HEK293T (cell line): ENCODE measurements at regions not wholly inside any gene's neighbourhood (a gene's known extent, or its start where the extent isn't known, plus 50 kb on each side); places are given as distances from the start of the nearest gene placed in this dataset.

ENCODE experiments used
- ARNT ChIP-seq: fragments of 450-650 bp; IDR thresholded peaks from 2 replicates; pipeline ENCODE4 v1.6.1; 2017; ENCODE audit warnings: mild to moderate bottlenecking
- BHLHE40 ChIP-seq: fragments of 450-650 bp; IDR thresholded peaks from 2 replicates; pipeline ENCODE4 v1.6.1; 2016; ENCODE audit warnings: mild to moderate bottlenecking, moderate library complexity, borderline replicate concordance
- CTBP1 ChIP-seq: fragments of 450-650 bp; IDR thresholded peaks from 2 replicates; pipeline ENCODE4 v1.6.1; 2016; ENCODE audit warnings: borderline replicate concordance
- ELF4 ChIP-seq: fragments of 450-650 bp; IDR thresholded peaks from 2 replicates; pipeline ENCODE4 v1.6.1; 2017; ENCODE audit warnings: antibody characterized with exemption
- FOXA1 ChIP-seq: fragments of 450-650 bp; IDR thresholded peaks from 2 replicates; pipeline ENCODE4 v1.6.1; 2016; ENCODE audit warnings: mild to moderate bottlenecking
- FOXK2 ChIP-seq: fragments of 450-650 bp; IDR thresholded peaks from 2 replicates; pipeline ENCODE4 v1.6.1; 2016; ENCODE audit warnings: mild to moderate bottlenecking
- FOXM1 ChIP-seq: fragments of 450-650 bp; IDR thresholded peaks from 2 replicates; pipeline ENCODE4 v1.6.1; 2017; ENCODE audit warnings: mild to moderate bottlenecking, borderline replicate concordance
- L3MBTL2 ChIP-seq: fragments of 450-650 bp; conservative IDR thresholded peaks from 2 replicates; pipeline ENCODE4 v1.6.1; 2016; ENCODE audit warnings: mild to moderate bottlenecking
- LEF1 ChIP-seq: fragments of 450-650 bp; IDR thresholded peaks from 2 replicates; pipeline ENCODE4 v1.6.1; 2017; ENCODE audit warnings: mild to moderate bottlenecking, borderline replicate concordance
- NFRKB ChIP-seq: fragments of 450-650 bp; IDR thresholded peaks from 2 replicates; pipeline ENCODE4 v1.6.1; 2016; ENCODE audit warnings: mild to moderate bottlenecking, moderate library complexity
- SP1 ChIP-seq: fragments of 450-650 bp; IDR thresholded peaks from 2 replicates; pipeline ENCODE4 v1.6.1; 2017
- SUZ12 ChIP-seq: fragments of 450-650 bp; IDR thresholded peaks from 2 replicates; pipeline ENCODE4 v1.6.1; 2016; ENCODE audit warnings: mild to moderate bottlenecking
- TARDBP ChIP-seq: fragments of 450-650 bp; IDR thresholded peaks from 2 replicates; pipeline ENCODE4 v1.6.1; 2016
- ZNF384 ChIP-seq: fragments of 450-650 bp; IDR thresholded peaks from 2 replicates; pipeline ENCODE4 v1.6.1; 2016

GRCh38 chr1:87432685-87433084, 104.0 kb downstream of the LMO4 start:
- TF ChIP-seq ELF4 = no peak
- no peak for TF ChIP-seq SUZ12
- no peak for TF ChIP-seq FOXM1
- TF ChIP-seq SP1 = no peak
- TF ChIP-seq BHLHE40 = no peak
- TF ChIP-seq ARNT = no peak
- no peak for TF ChIP-seq NFRKB
- no peak for TF ChIP-seq L3MBTL2
- TF ChIP-seq FOXA1 = no peak
- TF ChIP-seq FOXK2 = no peak
- TF ChIP-seq LEF1 = no peak
- no peak for TF ChIP-seq TARDBP
- TF ChIP-seq CTBP1 = no peak
- TF ChIP-seq ZNF384 = no peak
